ENCODE measurements at regions not wholly inside any gene's neighbourhood (a gene's known extent, or its start where the extent isn't known, plus 50 kb on each side); places are given as distances from the start of the nearest gene placed in this dataset.

DNA sequence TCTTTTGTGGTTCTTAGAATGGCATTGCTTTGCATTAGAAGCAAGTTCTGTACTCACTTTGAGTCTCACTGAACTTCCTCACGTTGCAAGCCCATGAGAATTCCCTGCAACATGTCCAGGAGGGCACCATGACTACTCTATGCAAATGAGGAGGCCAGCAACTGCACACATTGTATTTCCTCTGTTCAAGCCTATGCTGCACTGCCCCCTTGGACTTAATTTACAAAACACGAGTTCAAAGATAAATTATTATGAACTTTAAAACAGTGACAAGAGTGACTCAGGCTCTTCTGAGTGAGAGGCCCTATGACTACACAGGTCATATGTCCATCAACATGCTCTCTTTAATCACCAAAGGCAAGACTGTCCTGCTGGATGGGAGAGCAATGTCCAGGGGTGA is 484.2 kb upstream of the ATP11B start:
- TF ChIP-seq, protein P1, sequence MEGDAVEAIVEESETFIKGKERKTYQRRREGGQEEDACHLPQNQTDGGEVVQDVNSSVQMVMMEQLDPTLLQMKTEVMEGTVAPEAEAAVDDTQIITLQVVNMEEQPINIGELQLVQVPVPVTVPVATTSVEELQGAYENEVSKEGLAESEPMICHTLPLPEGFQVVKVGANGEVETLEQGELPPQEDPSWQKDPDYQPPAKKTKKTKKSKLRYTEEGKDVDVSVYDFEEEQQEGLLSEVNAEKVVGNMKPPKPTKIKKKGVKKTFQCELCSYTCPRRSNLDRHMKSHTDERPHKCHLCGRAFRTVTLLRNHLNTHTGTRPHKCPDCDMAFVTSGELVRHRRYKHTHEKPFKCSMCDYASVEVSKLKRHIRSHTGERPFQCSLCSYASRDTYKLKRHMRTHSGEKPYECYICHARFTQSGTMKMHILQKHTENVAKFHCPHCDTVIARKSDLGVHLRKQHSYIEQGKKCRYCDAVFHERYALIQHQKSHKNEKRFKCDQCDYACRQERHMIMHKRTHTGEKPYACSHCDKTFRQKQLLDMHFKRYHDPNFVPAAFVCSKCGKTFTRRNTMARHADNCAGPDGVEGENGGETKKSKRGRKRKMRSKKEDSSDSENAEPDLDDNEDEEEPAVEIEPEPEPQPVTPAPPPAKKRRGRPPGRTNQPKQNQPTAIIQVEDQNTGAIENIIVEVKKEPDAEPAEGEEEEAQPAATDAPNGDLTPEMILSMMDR (IDR thresholded peaks at IDR 0.05; ENCODE audit: insufficient read depth, low read length) = no peak
- no peak for TF ChIP-seq GABPA (IDR thresholded peaks at IDR 0.05; ENCODE audit: low read depth)
- no peak for TF ChIP-seq POLR2AphosphoS5 (IDR thresholded peaks at IDR 0.05; ENCODE audit: low read depth)
- TF ChIP-seq, protein P2, sequence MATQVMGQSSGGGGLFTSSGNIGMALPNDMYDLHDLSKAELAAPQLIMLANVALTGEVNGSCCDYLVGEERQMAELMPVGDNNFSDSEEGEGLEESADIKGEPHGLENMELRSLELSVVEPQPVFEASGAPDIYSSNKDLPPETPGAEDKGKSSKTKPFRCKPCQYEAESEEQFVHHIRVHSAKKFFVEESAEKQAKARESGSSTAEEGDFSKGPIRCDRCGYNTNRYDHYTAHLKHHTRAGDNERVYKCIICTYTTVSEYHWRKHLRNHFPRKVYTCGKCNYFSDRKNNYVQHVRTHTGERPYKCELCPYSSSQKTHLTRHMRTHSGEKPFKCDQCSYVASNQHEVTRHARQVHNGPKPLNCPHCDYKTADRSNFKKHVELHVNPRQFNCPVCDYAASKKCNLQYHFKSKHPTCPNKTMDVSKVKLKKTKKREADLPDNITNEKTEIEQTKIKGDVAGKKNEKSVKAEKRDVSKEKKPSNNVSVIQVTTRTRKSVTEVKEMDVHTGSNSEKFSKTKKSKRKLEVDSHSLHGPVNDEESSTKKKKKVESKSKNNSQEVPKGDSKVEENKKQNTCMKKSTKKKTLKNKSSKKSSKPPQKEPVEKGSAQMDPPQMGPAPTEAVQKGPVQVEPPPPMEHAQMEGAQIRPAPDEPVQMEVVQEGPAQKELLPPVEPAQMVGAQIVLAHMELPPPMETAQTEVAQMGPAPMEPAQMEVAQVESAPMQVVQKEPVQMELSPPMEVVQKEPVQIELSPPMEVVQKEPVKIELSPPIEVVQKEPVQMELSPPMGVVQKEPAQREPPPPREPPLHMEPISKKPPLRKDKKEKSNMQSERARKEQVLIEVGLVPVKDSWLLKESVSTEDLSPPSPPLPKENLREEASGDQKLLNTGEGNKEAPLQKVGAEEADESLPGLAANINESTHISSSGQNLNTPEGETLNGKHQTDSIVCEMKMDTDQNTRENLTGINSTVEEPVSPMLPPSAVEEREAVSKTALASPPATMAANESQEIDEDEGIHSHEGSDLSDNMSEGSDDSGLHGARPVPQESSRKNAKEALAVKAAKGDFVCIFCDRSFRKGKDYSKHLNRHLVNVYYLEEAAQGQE (IDR thresholded peaks at IDR 0.05; ENCODE audit: insufficient replicate concordance, low read depth) = no peak
- no peak for TF ChIP-seq SPI1 (IDR thresholded peaks at IDR 0.05; ENCODE audit: borderline replicate concordance, low read depth)

Measured in HL-60 (cell line).